ENCODE measurements at regions not wholly inside any gene's neighbourhood (a gene's known extent, or its start where the extent isn't known, plus 50 kb on each side); places are given as distances from the start of the nearest gene placed in this dataset.

- TF ChIP-seq CTCF (IDR thresholded peaks at IDR 0.05), result no peak
- TF ChIP-seq POLR2AphosphoS5 (IDR thresholded peaks at IDR 0.05; ENCODE audit: low read depth, low read length), result no peak
- TF ChIP-seq, protein P1, sequence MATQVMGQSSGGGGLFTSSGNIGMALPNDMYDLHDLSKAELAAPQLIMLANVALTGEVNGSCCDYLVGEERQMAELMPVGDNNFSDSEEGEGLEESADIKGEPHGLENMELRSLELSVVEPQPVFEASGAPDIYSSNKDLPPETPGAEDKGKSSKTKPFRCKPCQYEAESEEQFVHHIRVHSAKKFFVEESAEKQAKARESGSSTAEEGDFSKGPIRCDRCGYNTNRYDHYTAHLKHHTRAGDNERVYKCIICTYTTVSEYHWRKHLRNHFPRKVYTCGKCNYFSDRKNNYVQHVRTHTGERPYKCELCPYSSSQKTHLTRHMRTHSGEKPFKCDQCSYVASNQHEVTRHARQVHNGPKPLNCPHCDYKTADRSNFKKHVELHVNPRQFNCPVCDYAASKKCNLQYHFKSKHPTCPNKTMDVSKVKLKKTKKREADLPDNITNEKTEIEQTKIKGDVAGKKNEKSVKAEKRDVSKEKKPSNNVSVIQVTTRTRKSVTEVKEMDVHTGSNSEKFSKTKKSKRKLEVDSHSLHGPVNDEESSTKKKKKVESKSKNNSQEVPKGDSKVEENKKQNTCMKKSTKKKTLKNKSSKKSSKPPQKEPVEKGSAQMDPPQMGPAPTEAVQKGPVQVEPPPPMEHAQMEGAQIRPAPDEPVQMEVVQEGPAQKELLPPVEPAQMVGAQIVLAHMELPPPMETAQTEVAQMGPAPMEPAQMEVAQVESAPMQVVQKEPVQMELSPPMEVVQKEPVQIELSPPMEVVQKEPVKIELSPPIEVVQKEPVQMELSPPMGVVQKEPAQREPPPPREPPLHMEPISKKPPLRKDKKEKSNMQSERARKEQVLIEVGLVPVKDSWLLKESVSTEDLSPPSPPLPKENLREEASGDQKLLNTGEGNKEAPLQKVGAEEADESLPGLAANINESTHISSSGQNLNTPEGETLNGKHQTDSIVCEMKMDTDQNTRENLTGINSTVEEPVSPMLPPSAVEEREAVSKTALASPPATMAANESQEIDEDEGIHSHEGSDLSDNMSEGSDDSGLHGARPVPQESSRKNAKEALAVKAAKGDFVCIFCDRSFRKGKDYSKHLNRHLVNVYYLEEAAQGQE (IDR thresholded peaks at IDR 0.05; ENCODE audit: insufficient read depth in 1 of 2, low read depth in 2 of 2, low read length in 1 of 2), result no peak
- TF ChIP-seq SIN3A (IDR thresholded peaks at IDR 0.05; ENCODE audit: borderline replicate concordance, insufficient read depth, low read depth, low read length), result no peak
- no peak for TF ChIP-seq TCF7L2 (IDR thresholded peaks at IDR 0.05; ENCODE audit: low read depth, low read length)
Observed at GRCh38 chr5:174623018-174623417, 101.4 kb upstream of the MSX2 start.

All from Panc1 (cell line).